Activated CD8-positive, alpha-beta memory T cell treated with anti-CD3 and anti-CD28 coated beads, Interleukin-2, amount 10 ng/mL, durations not matched to agents 7 days and 5 days (primary cell): ENCODE measurements at regions not wholly inside any gene's neighbourhood (a gene's known extent, or its start where the extent isn't known, plus 50 kb on each side); places are given as distances from the start of the nearest gene placed in this dataset.

Experiments used
- ATAC-seq: fragments of 150-1000 bp; cut with Tn5 transposase; one replicate; pipeline ENCODE4 v1.10.0; 2021; ENCODE audit warnings: moderate library complexity
- CTCF ChIA-PET: fragments of 350-600 bp; sonication (Branson Sonifier 250); formaldehyde crosslinking; loops from one replicate; lab custom pipeline; 2021; ENCODE audit warnings: antibody characterized with exemption; lab: Charles Lee
- DNase-seq: peaks from one replicate; pipeline ENCODE4 v3.0.0-alpha.2; 2020
- H3K27ac Mint-ChIP-seq: one replicate; pipeline ENCODE4 v1.8.0; 2021; ENCODE audit warnings: mild to moderate bottlenecking, mixed read lengths
- H3K27me3 Mint-ChIP-seq: one replicate; pipeline ENCODE4 v1.8.0; 2021; ENCODE audit warnings: mixed read lengths
- H3K36me3 Mint-ChIP-seq: one replicate; pipeline ENCODE4 v1.8.0; 2021; ENCODE audit warnings: mild to moderate bottlenecking, mixed read lengths
- H3K4me1 Mint-ChIP-seq: one replicate; pipeline ENCODE4 v1.8.0; 2021; ENCODE audit warnings: mixed read lengths
- H3K4me3 Mint-ChIP-seq: one replicate; pipeline ENCODE4 v1.8.0; 2021; ENCODE audit warnings: mild to moderate bottlenecking, moderate library complexity, mixed read lengths
- H3K9me3 Mint-ChIP-seq: one replicate; pipeline ENCODE4 v1.8.0; 2022; ENCODE audit warnings: low read depth, mixed read lengths

DNA sequence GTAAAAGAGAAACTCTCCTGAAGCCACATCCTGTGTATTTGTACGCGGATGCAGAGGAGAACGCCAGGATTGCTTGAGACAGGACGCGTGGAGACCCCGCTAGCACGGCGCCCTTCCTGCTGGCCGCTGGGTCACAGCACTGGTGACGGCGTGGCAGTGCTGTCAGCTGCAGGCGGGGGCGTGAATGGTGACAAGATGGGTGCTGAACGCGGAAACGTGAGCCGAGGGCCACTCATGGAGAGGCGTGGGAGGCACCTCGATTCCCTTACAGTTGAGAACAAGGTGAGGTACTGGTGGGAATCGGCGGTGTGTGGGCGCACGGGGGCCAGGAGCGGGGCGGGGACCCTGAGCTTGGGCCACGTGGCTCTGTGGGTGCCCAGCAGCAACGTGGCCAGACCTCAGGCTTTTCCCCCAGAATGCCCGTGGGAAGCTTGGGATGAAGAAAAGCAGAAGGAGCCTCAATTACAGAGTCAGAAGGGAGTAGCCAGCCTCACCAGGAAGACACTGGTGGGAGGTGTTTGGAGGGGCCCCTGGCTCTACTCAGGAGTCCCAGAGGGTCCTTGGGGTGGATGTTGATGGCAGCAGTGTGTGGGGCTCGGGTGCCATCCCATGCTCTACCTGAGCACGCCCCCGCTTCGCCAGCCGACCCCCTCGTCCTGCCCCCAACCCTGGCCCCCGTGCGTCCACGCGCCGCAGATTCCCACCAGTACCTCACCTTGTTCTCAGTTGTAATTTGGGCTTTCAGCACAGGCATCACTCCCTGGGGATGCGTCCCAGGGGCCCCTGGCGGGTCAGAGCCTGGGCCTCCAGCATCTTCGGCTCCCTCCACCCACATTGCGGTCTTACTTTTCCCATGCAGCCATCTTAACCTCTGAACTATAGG, 208.4 kb upstream of the TCERG1L start:
- Mint-ChIP-seq H3K27ac (no peak overlapping the region), H3K4me1 (no peaks in the 10 kb centered on the region), H3K4me3 (no peak overlapping the region), H3K36me3 (no peaks in the 10 kb centered on the region), H3K27me3 (no peaks in the 10 kb centered on the region), H3K9me3 (peaks cover 3% of the 10 kb centered on the region)
- ATAC-seq = no peak
- no peak for DNase-seq
- CTCF ChIA-PET = no interaction called here

DNA sequence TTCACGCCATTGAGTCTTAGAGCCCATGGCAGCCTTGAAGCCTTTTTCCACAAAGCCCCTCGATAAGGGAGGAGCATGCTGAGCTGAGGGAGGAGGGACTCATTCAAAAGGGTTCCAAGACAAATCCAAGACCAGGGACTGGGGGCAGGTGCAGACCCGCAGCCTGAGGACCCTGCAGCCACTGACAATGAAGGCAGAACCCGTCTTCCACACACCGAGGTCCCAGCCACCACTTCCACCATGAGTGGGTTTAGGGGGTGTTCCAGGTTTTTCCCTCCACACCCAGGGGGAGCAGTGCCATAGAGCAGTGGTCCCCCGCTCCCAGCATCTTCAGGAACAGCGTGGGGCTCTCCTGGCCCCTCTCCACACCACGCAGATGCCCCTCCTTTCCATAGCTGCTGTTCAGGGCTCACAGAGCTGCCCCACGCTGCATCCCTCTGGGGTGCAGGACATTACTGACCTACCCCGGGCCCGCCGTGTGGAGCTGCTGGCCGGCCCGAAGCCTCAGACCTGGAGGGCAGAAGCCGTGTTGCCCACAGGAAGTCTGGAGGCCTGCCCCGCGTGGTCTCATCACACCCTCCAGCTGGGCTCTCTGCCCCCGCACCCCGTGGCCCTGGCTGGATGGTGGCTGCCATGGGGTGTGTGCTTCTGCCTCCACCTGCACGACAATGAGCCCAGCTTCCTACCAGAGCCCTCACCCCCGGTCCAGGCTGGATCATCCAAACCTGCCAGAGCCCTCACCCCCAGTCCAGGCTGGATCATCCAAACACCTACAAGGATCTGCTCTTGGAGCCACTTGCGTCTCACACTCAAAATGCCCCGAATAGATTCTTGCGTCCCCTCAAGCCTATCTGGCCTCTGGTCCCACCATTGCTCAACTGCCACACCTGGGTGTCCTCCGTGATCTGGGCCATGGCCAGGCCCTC, 220.0 kb upstream of the TCERG1L start:
- Mint-ChIP-seq H3K27ac (no peak overlapping the region), H3K27me3 (no peaks in the 10 kb centered on the region), H3K4me1 (no peaks in the 10 kb centered on the region), H3K4me3 (no peak overlapping the region), H3K36me3 (no peaks in the 10 kb centered on the region), H3K9me3 (no peaks in the 10 kb centered on the region)
- DNase-seq = no peak
- ATAC-seq = no peak
- CTCF ChIA-PET = no interaction called here

DNA sequence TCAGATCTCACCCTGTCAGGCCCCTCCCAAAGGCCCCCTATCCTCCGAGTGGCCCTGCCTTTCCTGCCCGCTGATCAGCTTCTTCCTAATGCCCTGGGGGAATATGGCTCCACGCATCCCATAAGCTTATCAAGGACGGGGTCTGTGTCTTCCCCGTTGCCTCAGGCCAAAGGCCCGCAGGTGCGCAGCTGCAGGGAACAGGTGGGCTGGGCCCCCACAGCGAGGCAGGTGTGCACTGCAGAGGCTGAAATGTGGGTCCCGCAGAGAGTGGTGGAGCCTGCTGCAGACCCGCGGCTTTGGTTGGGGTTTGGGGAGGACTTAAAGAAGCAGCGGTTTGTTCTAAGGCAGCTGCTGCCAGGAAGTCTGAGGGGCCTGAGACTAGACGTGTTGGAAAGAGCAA, 220.8 kb upstream of the TCERG1L start:
- ATAC-seq (no peak), DNase-seq (no peak)
- no peak overlapping the region for H3K4me3 Mint-ChIP-seq
- no peaks in the 10 kb centered on the region for H3K36me3 Mint-ChIP-seq
- no peaks in the 10 kb centered on the region for H3K9me3 Mint-ChIP-seq
- CTCF ChIA-PET = no interaction called here
- H3K27me3 Mint-ChIP-seq = no peaks in the 10 kb centered on the region
- H3K4me1 Mint-ChIP-seq = no peaks in the 10 kb centered on the region
- H3K27ac Mint-ChIP-seq = no peak overlapping the region

DNA sequence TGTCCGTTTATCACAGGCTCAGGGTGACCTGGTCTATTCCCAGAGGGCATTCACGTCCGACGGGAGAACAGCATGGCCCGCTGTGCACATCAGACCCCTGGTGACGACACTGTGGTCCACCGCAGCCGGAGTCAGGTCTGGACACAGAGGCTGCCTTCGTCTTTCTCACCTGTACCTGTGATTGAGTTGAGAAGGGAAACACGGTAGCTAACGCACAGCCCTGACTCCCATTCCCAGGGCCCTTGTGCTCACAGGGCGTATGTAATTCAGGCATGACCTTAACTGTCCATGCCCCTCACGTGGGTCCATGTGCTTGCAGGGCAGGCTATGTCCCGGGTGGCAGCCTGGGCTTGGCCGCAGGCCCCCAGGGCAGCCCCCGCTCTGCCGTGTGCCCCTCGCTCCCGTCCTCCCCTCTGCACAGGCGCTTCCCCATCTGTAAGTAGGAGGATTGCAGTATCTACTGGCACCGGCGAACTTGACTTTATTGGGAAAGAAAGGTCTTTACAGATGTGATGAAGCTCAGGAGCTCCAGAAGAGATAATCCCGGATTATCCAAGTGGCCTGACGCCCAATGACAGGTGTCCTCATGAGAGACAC, 221.3 kb upstream of the TCERG1L start:
- no peak overlapping the region for H3K4me3 Mint-ChIP-seq
- ATAC-seq = no peak
- CTCF ChIA-PET = no interaction called here
- no peak for DNase-seq
- H3K27me3 Mint-ChIP-seq = no peaks in the 10 kb centered on the region
- H3K4me1 Mint-ChIP-seq = no peaks in the 10 kb centered on the region
- no peaks in the 10 kb centered on the region for H3K9me3 Mint-ChIP-seq
- no peak overlapping the region for H3K27ac Mint-ChIP-seq
- H3K36me3 Mint-ChIP-seq = no peaks in the 10 kb centered on the region

DNA sequence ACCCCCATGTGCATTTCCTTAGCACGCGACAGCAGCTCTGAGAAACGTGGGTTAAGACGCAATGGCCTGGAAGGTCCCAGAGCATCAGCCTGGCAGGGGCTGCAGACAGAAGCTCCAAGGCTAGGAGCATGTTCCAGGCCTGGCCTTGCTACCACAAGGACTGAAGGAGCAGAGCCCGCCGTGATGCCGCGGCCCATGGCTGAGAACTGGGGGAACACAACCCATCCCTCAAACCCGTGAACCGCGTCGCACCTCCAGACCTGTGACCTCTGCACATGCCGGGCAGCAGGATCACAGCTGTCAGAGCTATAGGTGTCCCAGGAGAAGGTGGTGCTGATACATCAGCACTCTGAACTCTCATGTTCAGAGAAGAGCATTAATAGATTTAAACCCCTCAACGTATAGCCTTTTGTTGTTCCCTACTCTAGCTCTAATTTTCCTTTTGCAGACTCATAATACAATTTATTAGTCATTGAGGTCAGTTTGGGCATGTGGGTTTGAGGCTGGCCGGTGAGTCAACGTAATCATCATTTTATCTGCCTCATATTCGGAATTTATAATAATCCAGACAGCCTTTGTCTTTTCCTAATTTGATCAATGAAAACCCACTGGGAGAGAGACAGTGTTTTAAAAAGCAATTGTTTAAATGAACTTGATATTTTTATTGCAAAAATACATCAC, 222.5 kb upstream of the TCERG1L start:
- H3K4me1 Mint-ChIP-seq = no peaks in the 10 kb centered on the region
- H3K4me3 Mint-ChIP-seq = no peak overlapping the region
- no peak for ATAC-seq
- DNase-seq = no peak
- CTCF ChIA-PET = no interaction called here
- H3K9me3 Mint-ChIP-seq = no peaks in the 10 kb centered on the region
- no peaks in the 10 kb centered on the region for H3K36me3 Mint-ChIP-seq
- no peak overlapping the region for H3K27ac Mint-ChIP-seq
- H3K27me3 Mint-ChIP-seq = no peaks in the 10 kb centered on the region

DNA sequence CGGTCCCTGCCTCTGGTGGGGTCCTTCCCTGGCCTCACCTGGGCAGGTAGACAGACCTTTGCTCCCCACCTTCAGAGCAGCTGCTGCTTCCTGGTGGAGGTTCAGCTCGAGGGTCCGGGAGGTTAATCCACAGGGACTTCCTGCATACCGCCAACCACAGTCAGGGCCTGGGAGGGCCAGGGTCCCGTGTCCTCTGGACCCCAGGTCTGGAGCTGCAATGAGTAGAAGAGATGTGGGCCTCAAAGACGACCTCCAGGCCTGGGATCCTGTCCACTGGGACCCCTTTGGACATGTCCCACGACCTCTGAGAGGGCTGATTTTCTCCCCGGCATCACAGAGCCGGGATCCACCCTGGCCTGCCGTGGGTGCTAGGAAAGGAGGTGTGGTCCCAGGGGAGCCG, 223.3 kb upstream of the TCERG1L start:
- H3K9me3 Mint-ChIP-seq = no peaks in the 10 kb centered on the region
- no peak overlapping the region for H3K4me3 Mint-ChIP-seq
- CTCF ChIA-PET = no interaction called here
- no peaks in the 10 kb centered on the region for H3K36me3 Mint-ChIP-seq
- ATAC-seq = no peak
- no peak for DNase-seq
- H3K27me3 Mint-ChIP-seq = no peaks in the 10 kb centered on the region
- H3K4me1 Mint-ChIP-seq = no peaks in the 10 kb centered on the region
- H3K27ac Mint-ChIP-seq = no peak overlapping the region

DNA sequence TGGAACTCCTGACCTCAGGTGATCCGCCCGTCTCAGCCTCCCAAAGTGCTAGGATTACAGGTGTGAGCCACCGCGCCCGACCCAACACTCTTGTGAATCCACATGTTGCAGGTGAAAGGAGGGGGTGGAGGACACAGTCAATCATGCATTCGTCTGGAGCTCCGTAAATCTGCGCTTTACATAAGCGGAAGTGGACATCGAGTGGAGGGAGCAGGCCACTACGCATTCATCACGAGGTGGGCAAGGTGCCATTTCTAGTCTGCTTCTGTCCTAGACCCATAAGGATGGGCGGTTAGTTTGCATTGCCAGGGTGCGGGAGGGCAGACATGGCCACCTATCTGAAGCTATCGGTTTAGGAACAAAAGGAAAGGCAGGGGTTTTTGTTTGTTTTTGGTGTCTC, 225.2 kb upstream of the TCERG1L start:
- Mint-ChIP-seq H3K27me3 (no peaks in the 10 kb centered on the region), H3K4me1 (no peaks in the 10 kb centered on the region), H3K36me3 (no peaks in the 10 kb centered on the region), H3K9me3 (no peaks in the 10 kb centered on the region), H3K4me3 (no peak overlapping the region), H3K27ac (no peak overlapping the region)
- DNase-seq = no peak
- CTCF ChIA-PET = no interaction called here
- no peak for ATAC-seq

DNA sequence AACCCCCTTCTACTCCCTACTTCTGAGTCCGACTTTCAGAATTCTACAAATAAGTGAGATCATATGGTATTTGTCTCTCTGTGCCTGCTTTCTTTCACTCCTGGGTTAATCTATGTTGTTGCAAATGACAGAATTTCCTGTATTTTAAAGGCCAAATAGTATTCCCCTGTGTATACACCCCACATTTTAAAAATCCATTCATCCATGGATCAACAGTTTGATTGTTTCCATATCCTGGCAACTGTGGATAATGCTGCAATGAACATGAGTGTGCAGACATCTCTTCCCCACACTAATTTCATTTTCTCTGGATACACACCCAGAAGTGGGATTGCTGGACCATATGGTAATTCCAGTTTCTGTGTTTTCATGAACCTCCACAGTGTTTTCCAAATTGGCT, 225.8 kb upstream of the TCERG1L start:
- CTCF ChIA-PET = no interaction called here
- H3K27ac Mint-ChIP-seq = no peak overlapping the region
- DNase-seq (no peak), ATAC-seq (no peak)
- no peaks in the 10 kb centered on the region for H3K9me3 Mint-ChIP-seq
- no peaks in the 10 kb centered on the region for H3K4me1 Mint-ChIP-seq
- no peaks in the 10 kb centered on the region for H3K36me3 Mint-ChIP-seq
- H3K27me3 Mint-ChIP-seq = no peaks in the 10 kb centered on the region
- no peak overlapping the region for H3K4me3 Mint-ChIP-seq

DNA sequence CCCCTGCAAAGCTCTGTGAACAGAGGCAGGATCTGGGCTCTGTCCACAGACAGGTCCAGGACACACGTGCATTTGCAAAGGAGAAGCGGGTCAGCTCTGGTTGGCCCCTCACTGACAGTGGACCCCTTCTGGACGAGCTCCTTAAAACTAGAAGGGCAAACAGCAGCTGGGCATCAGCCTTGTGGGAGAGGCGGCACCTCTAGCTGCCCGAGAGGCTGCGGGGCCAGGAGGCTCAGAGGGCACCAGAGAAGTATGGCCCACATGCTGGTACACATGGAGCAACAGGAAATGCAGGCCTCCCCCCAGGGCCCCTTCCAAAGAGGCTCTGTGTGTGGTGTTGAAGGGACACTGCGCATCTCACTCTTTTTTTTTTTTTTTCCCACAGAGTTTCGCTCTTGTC, 233.0 kb upstream of the TCERG1L start:
- DNase-seq (no peak), ATAC-seq (no peak)
- Mint-ChIP-seq H3K4me3 (no peak overlapping the region), H3K4me1 (no peaks in the 10 kb centered on the region), H3K36me3 (no peaks in the 10 kb centered on the region), H3K27me3 (no peaks in the 10 kb centered on the region), H3K27ac (no peak overlapping the region), H3K9me3 (no peaks in the 10 kb centered on the region)
- CTCF ChIA-PET = no interaction called here

DNA sequence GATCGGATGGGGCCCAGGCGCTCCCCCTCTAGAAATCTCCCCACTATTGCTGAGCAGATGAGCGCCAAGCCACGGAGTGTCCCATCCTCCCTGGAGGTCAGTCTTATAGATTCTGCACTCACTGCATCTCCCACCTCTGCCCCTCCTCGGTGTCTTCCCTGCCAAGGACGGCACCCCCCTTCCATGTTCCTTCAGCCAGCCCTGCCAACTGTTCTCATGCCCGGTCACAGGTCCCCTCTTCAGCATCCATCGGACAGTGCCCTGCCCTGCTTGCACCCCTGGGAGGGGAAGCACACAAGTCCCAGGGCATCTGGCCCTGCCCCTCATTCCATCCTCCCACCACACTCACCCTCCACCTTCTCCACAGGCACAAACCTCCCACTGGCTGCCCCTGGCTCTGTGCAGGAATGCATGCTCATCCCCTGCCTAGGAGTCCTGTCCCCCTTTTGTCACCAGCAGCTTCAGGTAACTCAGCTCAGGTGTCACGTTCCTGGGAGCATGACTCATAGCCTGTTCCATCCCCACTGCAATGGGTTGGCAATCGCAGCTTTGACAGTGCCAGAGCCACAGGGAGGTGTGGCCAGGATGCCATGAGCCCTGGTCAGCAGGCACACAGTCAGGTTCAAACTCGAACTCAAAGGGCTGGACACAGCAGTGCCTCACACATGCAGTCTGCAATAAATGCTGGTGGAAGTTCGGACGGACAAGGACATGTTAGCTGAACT, 234.7 kb upstream of the TCERG1L start:
- DNase-seq = no peak
- Mint-ChIP-seq H3K9me3 (no peaks in the 10 kb centered on the region), H3K27ac (no peak overlapping the region), H3K4me3 (no peak overlapping the region), H3K36me3 (no peaks in the 10 kb centered on the region), H3K4me1 (no peaks in the 10 kb centered on the region), H3K27me3 (no peaks in the 10 kb centered on the region)
- ATAC-seq = no peak
- CTCF ChIA-PET = no interaction called here

DNA sequence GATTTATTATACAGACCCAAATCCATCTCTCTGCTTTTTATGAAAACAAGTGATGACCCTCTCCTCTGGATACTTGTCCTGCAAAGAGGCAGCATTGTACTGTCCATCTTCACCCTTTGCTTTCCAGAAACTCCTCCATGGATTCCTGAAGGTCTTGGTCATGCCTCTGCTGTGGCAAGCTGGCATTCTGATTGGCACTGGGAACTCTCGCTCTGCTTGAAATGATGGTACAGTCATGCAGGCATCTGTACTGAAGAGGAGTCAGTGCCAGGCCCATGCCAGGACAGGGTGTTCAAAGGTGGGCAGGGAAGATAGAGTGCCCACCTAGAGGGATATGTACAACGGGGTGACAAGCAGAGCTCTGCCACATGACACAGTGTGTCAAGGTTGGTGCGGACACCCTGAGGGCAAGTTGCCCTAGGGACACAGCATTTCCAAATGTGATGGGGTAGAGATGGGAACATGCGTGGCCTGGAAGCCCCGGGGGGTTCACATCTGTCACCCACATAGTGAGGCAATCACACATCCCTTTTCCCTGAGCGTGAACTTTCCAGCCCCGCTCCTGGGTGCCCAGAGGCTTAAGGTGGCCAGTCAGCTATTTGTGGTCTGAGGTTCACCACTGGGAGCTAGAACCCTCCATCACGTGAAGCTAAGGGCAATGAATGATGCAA, 235.7 kb upstream of the TCERG1L start:
- Mint-ChIP-seq H3K36me3 (no peaks in the 10 kb centered on the region), H3K9me3 (no peaks in the 10 kb centered on the region), H3K27ac (no peak overlapping the region), H3K4me3 (no peak overlapping the region), H3K27me3 (no peaks in the 10 kb centered on the region), H3K4me1 (no peaks in the 10 kb centered on the region)
- ATAC-seq (no peak), DNase-seq (no peak)
- CTCF ChIA-PET = no interaction called here

DNA sequence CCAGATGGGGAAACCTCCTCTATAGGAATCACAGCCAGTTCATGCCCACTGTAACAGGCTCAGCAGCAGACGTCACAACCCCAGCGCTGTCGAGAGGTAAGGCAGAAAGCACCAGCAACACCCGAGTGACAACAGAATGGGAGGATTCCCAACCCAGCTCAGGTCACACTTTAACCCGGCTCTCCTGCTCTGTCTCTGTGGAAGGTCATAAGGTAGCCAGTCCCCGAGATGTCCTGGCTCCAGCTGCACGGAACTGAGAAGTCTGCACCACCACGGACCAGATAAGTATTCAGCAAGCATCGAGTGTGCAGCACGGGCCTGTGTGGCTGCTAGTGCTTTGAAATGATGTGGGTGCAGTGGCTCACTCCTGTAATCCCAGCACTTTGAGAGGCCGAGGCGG, 236.7 kb upstream of the TCERG1L start:
- Mint-ChIP-seq H3K27ac (no peak overlapping the region), H3K27me3 (no peaks in the 10 kb centered on the region), H3K9me3 (no peaks in the 10 kb centered on the region), H3K4me3 (no peak overlapping the region), H3K36me3 (no peaks in the 10 kb centered on the region), H3K4me1 (no peaks in the 10 kb centered on the region)
- DNase-seq = no peak
- CTCF ChIA-PET = no interaction called here
- ATAC-seq = no peak
